ENCODE measurements at regions not wholly inside any gene's neighbourhood (a gene's known extent, or its start where the extent isn't known, plus 50 kb on each side); places are given as distances from the start of the nearest gene placed in this dataset.
A peak's percentile ranks its signal among the peaks of the same experiment; 100 is the strongest.

GRCh38 chr20:50270569-50270968 is 79.9 kb downstream of the CEBPB start:
- peak overlapping the region in 11 of 21 experiments; percentile 19 to 72 (median 51) for H3K27ac ChIP-seq
- no peak overlapping the region for H3K4me3 ChIP-seq

- H3K27ac ChIP-seq, result peak overlapping the region in 11 of 21 experiments; percentile 20 to 78 (median 51)
- no peak overlapping the region for H3K4me3 ChIP-seq
These were observed 80.5 kb downstream of the CEBPB start for GRCh38 chr20:50271176-50271575.

- Histone ChIP-seq H3K4me3 (no peak overlapping the region), H3K27ac (peak overlapping the region in 11 of 21 experiments; percentile 0 to 80 (median 60))
These were observed 81.0 kb downstream of the CEBPB start for GRCh38 chr20:50271612-50272011.

- Histone ChIP-seq H3K4me3 (no peak overlapping the region), H3K27ac (peak overlapping the region in 13 of 21 experiments; percentile 11 to 80 (median 62))
These were observed 81.5 kb downstream of the CEBPB start for GRCh38 chr20:50272030-50272723.

- Histone ChIP-seq H3K4me3 (no peak overlapping the region), H3K27ac (peak overlapping the region in 19 of 21 experiments; percentile 11 to 85 (median 68))
These were observed 82.3 kb downstream of the CEBPB start for GRCh38 chr20:50272724-50273446.

GRCh38 chr20:50273601-50274491 is 83.2 kb downstream of the CEBPB start:
- Histone ChIP-seq H3K27ac (peak overlapping the region in 19 of 21 experiments; percentile 31 to 85 (median 70)), H3K4me3 (no peak overlapping the region)

GRCh38 chr20:50274570-50275430 is 84.2 kb downstream of the CEBPB start:
- peak overlapping the region in 17 of 21 experiments; percentile 15 to 85 (median 71) for H3K27ac ChIP-seq
- no peak overlapping the region for H3K4me3 ChIP-seq

GRCh38 chr20:50276119-50277063 is 85.8 kb downstream of the CEBPB start:
- Histone ChIP-seq H3K4me3 (no peak overlapping the region), H3K27ac (peak overlapping the region in 13 of 21 experiments; percentile 5 to 85 (median 52))

GRCh38 chr20:50277064-50277415 is 86.4 kb downstream of the CEBPB start:
- no peak overlapping the region for H3K4me3 ChIP-seq

GRCh38 chr20:50277460-50278376 is 87.1 kb downstream of the CEBPB start:
- no peak overlapping the region for H3K4me3 ChIP-seq
- peak overlapping the region in 19 of 21 experiments; percentile 1 to 80 (median 55) for H3K27ac ChIP-seq

More at GRCh38 chr20:50277064-50277415, 86.4 kb downstream of the CEBPB start:
- H3K27ac ChIP-seq, result peak overlapping the region in 11 of 21 experiments; percentile 41 to 80 (median 53)

GRCh38 chr20:50278377-50278683 is 87.7 kb downstream of the CEBPB start:
- Histone ChIP-seq H3K4me3 (no peak overlapping the region), H3K27ac (peak overlapping the region in 20 of 21 experiments; percentile 1 to 80 (median 52))

- H3K4me3 ChIP-seq, result no peak overlapping the region
These were observed 88.3 kb downstream of the CEBPB start for GRCh38 chr20:50278684-50279531.

GRCh38 chr20:50279988-50280850 is 89.6 kb downstream of the CEBPB start:
- Histone ChIP-seq H3K27ac (peak overlapping the region in 8 of 21 experiments; percentile 16 to 54 (median 28)), H3K4me3 (no peak overlapping the region)

More at GRCh38 chr20:50278684-50279531, 88.3 kb downstream of the CEBPB start:
- peak overlapping the region in 19 of 21 experiments; percentile 1 to 80 (median 55) for H3K27ac ChIP-seq

GRCh38 chr20:50280851-50281655 is 90.4 kb downstream of the CEBPB start:
- H3K4me3 ChIP-seq, result no peak overlapping the region
- peak overlapping the region in 3 of 21 experiments; percentile 16 to 52 (median 30) for H3K27ac ChIP-seq

All from skin epidermis (tissue), 12 donors.